Adrenal gland (tissue), 5 donors: ENCODE measurements at regions not wholly inside any gene's neighbourhood (a gene's known extent, or its start where the extent isn't known, plus 50 kb on each side); places are given as distances from the start of the nearest gene placed in this dataset.

Experiments used
- CTCF ChIP-seq, 6 experiments: fragments of 450-650 bp in 4 of 6; fragments of 200-600 bp in 2 of 6; sonication (generic) in 1 of 6; IDR thresholded peaks; 1 replicate in 5 of 6; 2 replicates in 1 of 6; pipeline versions ENCODE4 v1.5.1 to v1.8.0; 2016 to 2021; ENCODE audit warnings: antibody characterized with exemption in 6 of 6, mild to moderate bottlenecking in 2 of 6, moderate library complexity in 1 of 6
- POLR2A ChIP-seq, 2 donors: fragments of 450-650 bp; IDR thresholded peaks; one replicate each; pipeline ENCODE4 v1.6.1; 2017; ENCODE audit warnings: antibody characterized with exemption in 2 of 2, mild to moderate bottlenecking in 2 of 2, moderate library complexity in 1 of 2
- donor health status: DM: no; HTN: no; CAD: no.

GRCh38 chr14:27750114-27750513 is 1016.5 kb upstream of the FOXG1 start:
- TF ChIP-seq POLR2A (IDR thresholded peaks at IDR 0.05) (no peak), CTCF (IDR thresholded peaks at IDR 0.05) (no peak)
